GM21737 (cell line): ENCODE measurements at regions not wholly inside any gene's neighbourhood (a gene's known extent, or its start where the extent isn't known, plus 50 kb on each side); places are given as distances from the start of the nearest gene placed in this dataset.

Experiments
- ATAC-seq: cut with Tn5 transposase; IDR thresholded peaks from one replicate; pipeline ENCODE4 v1.9.1; 2021; ENCODE audit warnings: mild to moderate bottlenecking, moderate library complexity; ENCODE audit not compliant: unreplicated experiment

GRCh38 chr22:47301820-47302475 is 539.5 kb downstream of the TBC1D22A start:
- ATAC-seq: no peak

GRCh38 chr22:47300698-47301405 is 538.4 kb downstream of the TBC1D22A start:
- no peak for ATAC-seq

- no peak for ATAC-seq
Observed at GRCh38 chr22:47299863-47300697, 537.6 kb downstream of the TBC1D22A start.

GRCh38 chr22:47299211-47299862 is 536.9 kb downstream of the TBC1D22A start:
- no peak for ATAC-seq

- ATAC-seq: no peak
Observed at GRCh38 chr22:47298017-47298785, 535.8 kb downstream of the TBC1D22A start.

- no peak for ATAC-seq
Observed at GRCh38 chr22:47297261-47298016, 535.0 kb downstream of the TBC1D22A start.

- ATAC-seq: no peak
Observed at GRCh38 chr22:47296405-47297260, 534.2 kb downstream of the TBC1D22A start.

- ATAC-seq: no peak
Observed at GRCh38 chr22:47295982-47296381, 533.5 kb downstream of the TBC1D22A start.

- ATAC-seq: no peak
Observed at GRCh38 chr22:47295226-47295901, 532.9 kb downstream of the TBC1D22A start.

- no peak for ATAC-seq
Observed at GRCh38 chr22:47294576-47294975, 532.1 kb downstream of the TBC1D22A start.

- no peak for ATAC-seq
Observed at GRCh38 chr22:47294222-47294532, 531.7 kb downstream of the TBC1D22A start.

- ATAC-seq: no peak
Observed at GRCh38 chr22:47293368-47294221, 531.1 kb downstream of the TBC1D22A start.

- ATAC-seq: no peak
Observed at GRCh38 chr22:47292546-47293320, 530.3 kb downstream of the TBC1D22A start.

GRCh38 chr22:47291565-47292495 is 529.4 kb downstream of the TBC1D22A start:
- no peak for ATAC-seq

GRCh38 chr22:47290706-47291430 is 528.4 kb downstream of the TBC1D22A start:
- no peak for ATAC-seq
